Vagina (tissue), 2 donors: ENCODE measurements at regions not wholly inside any gene's neighbourhood (a gene's known extent, or its start where the extent isn't known, plus 50 kb on each side); places are given as distances from the start of the nearest gene placed in this dataset.

Experiments
- POLR2A ChIP-seq, 2 donors: fragments of 450-650 bp; IDR thresholded peaks; one replicate each; pipeline ENCODE4 v1.6.1; 2017; ENCODE audit warnings: antibody characterized with exemption in 2 of 2, mild to moderate bottlenecking in 2 of 2, moderate library complexity in 2 of 2
- POLR2AphosphoS5 ChIP-seq, 2 donors: sonication (generic); formaldehyde crosslinking; IDR thresholded peaks; one replicate each; pipeline ENCODE4 v1.9.0; 2017; ENCODE audit warnings: antibody characterized with exemption in 2 of 2, mild to moderate bottlenecking in 2 of 2, low read depth in 1 of 2; ENCODE audit not compliant: insufficient read depth in 1 of 2
- TF ChIP-seq, protein P1 (sequence below), 3 experiments: fragments of 450-650 bp in 2 of 3; fragments of 200-600 bp in 1 of 3; sonication (generic) in 1 of 3; IDR thresholded peaks; one replicate each; pipeline ENCODE4 v1.5.1; 2017 to 2019; ENCODE audit warnings: antibody characterized with exemption in 3 of 3, mild to moderate bottlenecking in 2 of 3, moderate library complexity in 2 of 3

DNA sequence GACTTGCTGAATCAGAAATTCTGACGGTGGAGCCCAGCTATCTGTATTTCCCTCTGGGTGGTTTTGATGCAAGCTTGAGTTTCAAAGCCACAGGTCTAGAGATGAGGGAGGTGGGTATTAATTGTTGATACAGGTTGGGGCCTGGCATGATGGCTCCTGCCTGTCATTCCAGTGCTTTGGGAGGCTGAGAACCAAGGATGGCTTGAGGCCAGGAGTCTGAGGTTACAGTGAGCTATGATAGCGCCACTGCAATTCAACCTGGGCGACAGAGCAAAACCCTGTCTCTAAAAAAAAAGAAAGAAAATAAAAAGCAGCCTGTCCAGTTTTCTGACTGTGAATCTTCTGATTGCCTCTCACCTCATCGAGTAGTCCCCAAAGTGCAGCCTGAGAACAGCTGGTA lies 184.8 kb upstream of the SASH1 start:
- TF ChIP-seq, protein P1, sequence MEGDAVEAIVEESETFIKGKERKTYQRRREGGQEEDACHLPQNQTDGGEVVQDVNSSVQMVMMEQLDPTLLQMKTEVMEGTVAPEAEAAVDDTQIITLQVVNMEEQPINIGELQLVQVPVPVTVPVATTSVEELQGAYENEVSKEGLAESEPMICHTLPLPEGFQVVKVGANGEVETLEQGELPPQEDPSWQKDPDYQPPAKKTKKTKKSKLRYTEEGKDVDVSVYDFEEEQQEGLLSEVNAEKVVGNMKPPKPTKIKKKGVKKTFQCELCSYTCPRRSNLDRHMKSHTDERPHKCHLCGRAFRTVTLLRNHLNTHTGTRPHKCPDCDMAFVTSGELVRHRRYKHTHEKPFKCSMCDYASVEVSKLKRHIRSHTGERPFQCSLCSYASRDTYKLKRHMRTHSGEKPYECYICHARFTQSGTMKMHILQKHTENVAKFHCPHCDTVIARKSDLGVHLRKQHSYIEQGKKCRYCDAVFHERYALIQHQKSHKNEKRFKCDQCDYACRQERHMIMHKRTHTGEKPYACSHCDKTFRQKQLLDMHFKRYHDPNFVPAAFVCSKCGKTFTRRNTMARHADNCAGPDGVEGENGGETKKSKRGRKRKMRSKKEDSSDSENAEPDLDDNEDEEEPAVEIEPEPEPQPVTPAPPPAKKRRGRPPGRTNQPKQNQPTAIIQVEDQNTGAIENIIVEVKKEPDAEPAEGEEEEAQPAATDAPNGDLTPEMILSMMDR (IDR thresholded peaks at IDR 0.05) = no peak
- TF ChIP-seq POLR2A (IDR thresholded peaks at IDR 0.05) = no peak
- no peak for TF ChIP-seq POLR2AphosphoS5 (IDR thresholded peaks at IDR 0.05; ENCODE audit: insufficient read depth in 1 of 2, low read depth in 1 of 2)
